CD4-positive, alpha-beta T cell (primary cell): ENCODE measurements at regions not wholly inside any gene's neighbourhood (a gene's known extent, or its start where the extent isn't known, plus 50 kb on each side); places are given as distances from the start of the nearest gene placed in this dataset.

Experiments used
- ATAC-seq: fragments of 200-7000 bp; cut with Tn5 transposase; one replicate; pipeline ENCODE4 v1.10.0; 2022; ENCODE audit warnings: mild to moderate bottlenecking; ENCODE audit not compliant: poor library complexity
- CTCF ChIA-PET: fragments of 350-600 bp; sonication (Branson Sonifier 250); formaldehyde crosslinking; loops from one replicate; lab custom pipeline; 2021; ENCODE audit warnings: antibody characterized with exemption, inconsistent platforms; lab: Charles Lee
- POLR2A ChIA-PET: fragments of 350-600 bp; sonication (Branson Sonifier 250); formaldehyde crosslinking; loops from one replicate; lab custom pipeline; 2021; ENCODE audit warnings: antibody characterized with exemption, inconsistent platforms; lab: Charles Lee
- DNase-seq, 14 experiments: peaks; one replicate each; pipeline ENCODE4 v3.0.0-alpha.2; 2013 to 2020; ENCODE audit warnings: mixed read lengths in 2 of 14
- H3K27ac ChIP-seq, 2 donors: one replicate each; pipeline versions ENCODE4 v1.5.1 to v1.7.0; 2013; ENCODE audit warnings: low read length in 2 of 2, low read depth in 1 of 2, mild to moderate bottlenecking in 1 of 2
- H3K27me3 ChIP-seq, 2 experiments: 1 replicate in 1 of 2; 2 replicates in 1 of 2; pipeline versions ENCODE4 v1.6.1 to v1.7.0; 2013; ENCODE audit warnings: low read length in 2 of 2, control low read depth in 1 of 2, mild to moderate bottlenecking in 1 of 2, moderate library complexity in 1 of 2; ENCODE audit not compliant: insufficient read depth in 2 of 2, control insufficient read depth in 1 of 2
- H3K36me3 ChIP-seq: one replicate; pipeline ENCODE4 v1.6.1; 2013; ENCODE audit warnings: low read length, control low read depth; ENCODE audit not compliant: insufficient read depth
- H3K4me1 ChIP-seq: one replicate; pipeline ENCODE4 v1.6.1; 2013; ENCODE audit warnings: low read length, control low read depth; ENCODE audit not compliant: insufficient read depth
- H3K4me3 ChIP-seq: one replicate; pipeline ENCODE4 v1.5.1; 2013; ENCODE audit warnings: mild to moderate bottlenecking, low read length, moderate library complexity
- H3K9me3 ChIP-seq, 2 experiments: 1 replicate in 1 of 2; 2 replicates in 1 of 2; pipeline versions ENCODE4 v1.6.1 to v1.7.0; 2013; ENCODE audit warnings: low read length in 2 of 2, mild to moderate bottlenecking in 2 of 2, control low read depth in 1 of 2, moderate library complexity in 1 of 2; ENCODE audit not compliant: control insufficient read depth in 1 of 2, insufficient read depth in 1 of 2
- H3K27ac Mint-ChIP-seq: one replicate; pipeline ENCODE4 v1.8.0; 2020; ENCODE audit warnings: mixed read lengths
- H3K27me3 Mint-ChIP-seq: one replicate; pipeline ENCODE4 v1.8.0; 2021; ENCODE audit warnings: mixed read lengths
- H3K36me3 Mint-ChIP-seq: one replicate; pipeline ENCODE4 v1.8.0; 2021; ENCODE audit warnings: low read depth, mixed read lengths
- H3K4me1 Mint-ChIP-seq: one replicate; pipeline ENCODE4 v1.8.0; 2021; ENCODE audit warnings: low read depth, mixed read lengths
- H3K4me3 Mint-ChIP-seq: one replicate; pipeline ENCODE4 v1.8.0; 2020; ENCODE audit warnings: mild to moderate bottlenecking, mixed read lengths
- H3K9me3 Mint-ChIP-seq: one replicate; pipeline ENCODE4 v1.8.0; 2020; ENCODE audit warnings: mixed read lengths
- CTCF ChIP-seq: fragments of 200-600 bp; IDR thresholded peaks from one replicate; pipeline ENCODE4 v1.8.0; 2022; ENCODE audit warnings: antibody characterized with exemption, mild to moderate bottlenecking
- intact Hi-C, 2 experiments: fragments of 100-400 bp; cut with DNase I in 1 of 2; cut with micrococcal nuclease in 1 of 2; formaldehyde crosslinking; loops; one replicate each; pipeline versions ENCODE4 v1.15.1 to v1.9.0; 2023 to 2025; cut with DNase I, micrococcal nuclease

DNA sequence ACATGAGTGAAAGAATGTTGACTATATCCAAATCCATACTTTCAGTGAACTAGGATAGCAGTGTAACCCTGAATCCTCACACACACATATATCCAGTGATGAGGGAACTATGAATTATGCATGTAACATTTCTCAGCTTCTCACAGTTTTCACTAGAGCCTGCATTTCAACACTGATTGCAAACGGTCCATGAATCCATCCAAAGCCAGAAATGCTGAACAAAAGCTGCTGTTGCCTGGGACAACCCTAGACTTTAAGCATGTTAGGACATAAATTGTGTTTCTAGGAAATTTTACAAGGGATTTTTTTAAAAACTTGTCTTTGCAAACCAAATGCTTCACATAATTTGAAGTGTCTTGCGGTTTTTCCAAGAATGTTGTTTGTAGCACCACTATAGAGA, 2010.0 kb upstream of the WWC1 start:
- Mint-ChIP-seq H3K27ac (no peak overlapping the region), H3K36me3 (no peaks in the 10 kb centered on the region), H3K4me3 (no peak overlapping the region), H3K4me1 (no peaks in the 10 kb centered on the region), H3K27me3 (no peaks in the 10 kb centered on the region), H3K9me3 (peaks cover 10% of the 10 kb centered on the region)
- no peaks in the 10 kb centered on the region for H3K27me3 ChIP-seq
- ChIA-PET CTCF (no interaction called here), POLR2A (no interaction called here)
- no peak for ATAC-seq
- peaks cover 0 to 3% of the 10 kb centered on the region in 2 experiments for H3K9me3 ChIP-seq
- no peak overlapping the region for H3K27ac ChIP-seq
- intact Hi-C loops: no loop called here
- no peaks in the 10 kb centered on the region for H3K36me3 ChIP-seq
- H3K4me1 ChIP-seq: no peaks in the 10 kb centered on the region
- no peak overlapping the region for H3K4me3 ChIP-seq
- TF ChIP-seq CTCF: no peak
- DNase-seq: no peak

GRCh38 chr5:166282939-166283338, 2008.5 kb upstream of the WWC1 start:
- no peak for ATAC-seq
- POLR2A ChIA-PET: no interaction called here

GRCh38 chr5:166285361-166285760, 2006.1 kb upstream of the WWC1 start:
- POLR2A ChIA-PET: no interaction called here

More at GRCh38 chr5:166282939-166283338, 2008.5 kb upstream of the WWC1 start:
- DNase-seq: no peak
- Mint-ChIP-seq H3K4me1 (no peaks in the 10 kb centered on the region), H3K9me3 (peaks cover 13% of the 10 kb centered on the region), H3K27ac (no peak overlapping the region), H3K4me3 (no peak overlapping the region), H3K27me3 (no peaks in the 10 kb centered on the region), H3K36me3 (no peaks in the 10 kb centered on the region)
- TF ChIP-seq CTCF: no peak
- Histone ChIP-seq H3K4me3 (no peak overlapping the region), H3K9me3 (peaks cover 0 to 3% of the 10 kb centered on the region in 2 experiments), H3K4me1 (no peaks in the 10 kb centered on the region), H3K27me3 (no peaks in the 10 kb centered on the region), H3K27ac (no peak overlapping the region), H3K36me3 (no peaks in the 10 kb centered on the region)
- intact Hi-C loops: no loop called here
- CTCF ChIA-PET: no interaction called here

More at GRCh38 chr5:166285361-166285760, 2006.1 kb upstream of the WWC1 start:
- Mint-ChIP-seq H3K27ac (no peak overlapping the region), H3K4me3 (no peak overlapping the region), H3K4me1 (no peaks in the 10 kb centered on the region), H3K36me3 (no peaks in the 10 kb centered on the region), H3K9me3 (peaks cover 14% of the 10 kb centered on the region), H3K27me3 (no peaks in the 10 kb centered on the region)
- H3K27ac ChIP-seq: no peak overlapping the region
- H3K9me3 ChIP-seq: no peaks in the 10 kb centered on the region
- DNase-seq: no peak
- no peaks in the 10 kb centered on the region for H3K27me3 ChIP-seq
- CTCF ChIA-PET: no interaction called here
- no peak for TF ChIP-seq CTCF
- intact Hi-C loops: no loop called here
- H3K4me3 ChIP-seq: no peak overlapping the region
- no peaks in the 10 kb centered on the region for H3K36me3 ChIP-seq
- H3K4me1 ChIP-seq: no peaks in the 10 kb centered on the region
- no peak for ATAC-seq
